Neural progenitor cell (in vitro differentiated cells): ENCODE measurements at regions not wholly inside any gene's neighbourhood (a gene's known extent, or its start where the extent isn't known, plus 50 kb on each side); places are given as distances from the start of the nearest gene placed in this dataset.

ENCODE experiments used
- DNase-seq: peaks from one replicate; pipeline ENCODE4 v3.0.0-alpha.2; 2016; ENCODE audit warnings: low spot score
- H2AFZ ChIP-seq: fragments of 200-600 bp; sonication (generic); replicated peaks from 2 replicates; pipeline ENCODE4 v1.6.1; 2016; ENCODE audit warnings: antibody characterized with exemption
- H3F3A ChIP-seq: fragments of 200-600 bp; sonication (generic); 2 replicates; pipeline ENCODE4 v1.6.1; 2016; ENCODE audit warnings: antibody characterized with exemption, low read depth
- H3K27ac ChIP-seq: fragments of 200-600 bp; sonication (generic); 2 replicates; pipeline ENCODE4 v1.5.1; 2016; ENCODE audit warnings: mild to moderate bottlenecking
- H3K27me3 ChIP-seq: fragments of 200-600 bp; sonication (generic); 2 replicates; pipeline ENCODE4 v1.6.1; 2016; ENCODE audit warnings: mild to moderate bottlenecking, moderate library complexity
- H3K36me3 ChIP-seq: fragments of 200-600 bp; sonication (generic); 2 replicates; pipeline ENCODE4 v1.5.1; 2016
- H3K4me1 ChIP-seq: fragments of 200-600 bp; sonication (generic); 2 replicates; pipeline ENCODE4 v1.6.1; 2016; ENCODE audit warnings: mixed run types
- H3K4me2 ChIP-seq: fragments of 200-600 bp; sonication (generic); 2 replicates; pipeline ENCODE4 v1.6.1; 2016
- H3K4me3 ChIP-seq: fragments of 200-600 bp; sonication (generic); 2 replicates; pipeline ENCODE4 v1.5.1; 2016
- H3K79me2 ChIP-seq: fragments of 200-600 bp; sonication (generic); 2 replicates; pipeline ENCODE4 v1.6.1; 2016; ENCODE audit warnings: low read depth
- H3K9ac ChIP-seq: fragments of 200-600 bp; sonication (generic); 2 replicates; pipeline ENCODE4 v1.6.1; 2016
- H3K9me3 ChIP-seq: fragments of 200-600 bp; sonication (generic); 2 replicates; pipeline ENCODE4 v1.5.1; 2016; ENCODE audit warnings: low read depth
- H4K20me1 ChIP-seq: fragments of 200-600 bp; sonication (generic); 2 replicates; pipeline ENCODE4 v1.6.1; 2016; ENCODE audit warnings: low read depth
- H3K27ac Mint-ChIP-seq: 3 replicates; pipeline ENCODE4 v1.8.0; 2021; ENCODE audit warnings: mixed read lengths
- H3K27me3 Mint-ChIP-seq: 2 replicates; pipeline ENCODE4 v1.8.0; 2022; ENCODE audit warnings: low read depth, mild to moderate bottlenecking, inconsistent platforms, moderate library complexity, mixed read lengths; ENCODE audit not compliant: insufficient read depth
- H3K36me3 Mint-ChIP-seq: 3 replicates; pipeline ENCODE4 v1.8.0; 2021; ENCODE audit warnings: mixed read lengths
- H3K4me1 Mint-ChIP-seq: 3 replicates; pipeline ENCODE4 v1.8.0; 2021; ENCODE audit warnings: mixed read lengths
- H3K4me3 Mint-ChIP-seq: 3 replicates; pipeline ENCODE4 v1.8.0; 2021; ENCODE audit warnings: mild to moderate bottlenecking, moderate library complexity, mixed read lengths
- H3K9me3 Mint-ChIP-seq: 3 replicates; pipeline ENCODE4 v1.8.0; 2020; ENCODE audit warnings: mixed read lengths
- CTCF ChIP-seq: fragments of 200-600 bp; sonication (generic); IDR thresholded peaks from 2 replicates; pipeline ENCODE4 v1.5.1; 2017; ENCODE audit warnings: antibody characterized with exemption, mild to moderate bottlenecking
- EZH2 ChIP-seq: fragments of 200-600 bp; sonication (generic); IDR thresholded peaks from 2 replicates; pipeline ENCODE4 v1.6.1; 2017; ENCODE audit warnings: antibody characterized with exemption, mild to moderate bottlenecking, moderate library complexity
- EZH2phosphoT487 ChIP-seq: fragments of 200-600 bp; sonication (generic); IDR thresholded peaks from 2 replicates; pipeline ENCODE4 v1.6.1; 2017; ENCODE audit warnings: antibody characterized with exemption

GRCh38 chr2:195442458-195443175, 214.4 kb upstream of the SLC39A10 start:
- no peaks in the 10 kb centered on the region for H3K79me2 ChIP-seq
- H3K9me3 Mint-ChIP-seq: peaks cover 10% of the 10 kb centered on the region
- H3F3A ChIP-seq: no peaks in the 10 kb centered on the region
- no peaks in the 10 kb centered on the region for H3K9me3 ChIP-seq
- no peak overlapping the region for H3K4me2 ChIP-seq
- no peaks in the 10 kb centered on the region for H3K36me3 ChIP-seq
- H3K36me3 Mint-ChIP-seq: no peaks in the 10 kb centered on the region
- H3K9ac ChIP-seq: no peak overlapping the region
- no peak overlapping the region for H3K4me3 Mint-ChIP-seq
- no peak for DNase-seq
- no peak overlapping the region for H3K27ac Mint-ChIP-seq
- H3K27me3 ChIP-seq: no peaks in the 10 kb centered on the region
- no peak overlapping the region for H2AFZ ChIP-seq
- H3K27me3 Mint-ChIP-seq: peaks cover 3% of the 10 kb centered on the region
- no peak overlapping the region for H3K4me3 ChIP-seq
- no peak for TF ChIP-seq CTCF
- TF ChIP-seq EZH2phosphoT487: no peak
- no peak for TF ChIP-seq EZH2
- no peaks in the 10 kb centered on the region for H3K4me1 ChIP-seq
- H3K4me1 Mint-ChIP-seq: no peaks in the 10 kb centered on the region
- no peaks in the 10 kb centered on the region for H4K20me1 ChIP-seq
- H3K27ac ChIP-seq: no peak overlapping the region

- Histone ChIP-seq H4K20me1 (no peaks in the 10 kb centered on the region), H3K4me3 (no peak overlapping the region), H3K9me3 (no peaks in the 10 kb centered on the region), H3K9ac (no peak overlapping the region), H3K27ac (no peak overlapping the region), H3K79me2 (no peaks in the 10 kb centered on the region), H3K36me3 (no peaks in the 10 kb centered on the region), H3K27me3 (no peaks in the 10 kb centered on the region), H3K4me2 (no peak overlapping the region), H3K4me1 (no peaks in the 10 kb centered on the region), H2AFZ (no peak overlapping the region), H3F3A (no peaks in the 10 kb centered on the region)
- no peak for DNase-seq
- H3K36me3 Mint-ChIP-seq: no peaks in the 10 kb centered on the region
- peaks cover 10% of the 10 kb centered on the region for H3K9me3 Mint-ChIP-seq
- no peak for TF ChIP-seq EZH2
- no peak for TF ChIP-seq EZH2phosphoT487
- TF ChIP-seq CTCF: no peak
- H3K27me3 Mint-ChIP-seq: peaks cover 3% of the 10 kb centered on the region
- no peak overlapping the region for H3K4me3 Mint-ChIP-seq
- H3K27ac Mint-ChIP-seq: no peak overlapping the region
- no peaks in the 10 kb centered on the region for H3K4me1 Mint-ChIP-seq
Observed at GRCh38 chr2:195438692-195439091, 218.3 kb upstream of the SLC39A10 start.

- Histone ChIP-seq H3K4me3 (no peak overlapping the region), H3K9me3 (no peaks in the 10 kb centered on the region), H3K79me2 (no peaks in the 10 kb centered on the region), H2AFZ (no peak overlapping the region), H3K9ac (no peak overlapping the region), H3F3A (no peaks in the 10 kb centered on the region), H4K20me1 (no peaks in the 10 kb centered on the region), H3K36me3 (no peaks in the 10 kb centered on the region), H3K27me3 (no peaks in the 10 kb centered on the region), H3K4me2 (no peak overlapping the region), H3K27ac (no peak overlapping the region), H3K4me1 (no peaks in the 10 kb centered on the region)
- H3K4me1 Mint-ChIP-seq: no peaks in the 10 kb centered on the region
- H3K4me3 Mint-ChIP-seq: no peak overlapping the region
- DNase-seq: no peak
- H3K27me3 Mint-ChIP-seq: peaks cover 3% of the 10 kb centered on the region
- TF ChIP-seq EZH2phosphoT487 (no peak), CTCF (no peak), EZH2 (no peak)
- peaks cover 10% of the 10 kb centered on the region for H3K9me3 Mint-ChIP-seq
- H3K36me3 Mint-ChIP-seq: no peaks in the 10 kb centered on the region
- H3K27ac Mint-ChIP-seq: no peak overlapping the region
Observed at GRCh38 chr2:195437521-195437920, 219.5 kb upstream of the SLC39A10 start.
